NCI-H1105 (cell line): ENCODE measurements at regions not wholly inside any gene's neighbourhood (a gene's known extent, or its start where the extent isn't known, plus 50 kb on each side); places are given as distances from the start of the nearest gene placed in this dataset.
"Not testable (repeated sequence)": the region's sequence is repeated elsewhere in the genome, so short reads cannot be mapped to it uniquely, and the experiment has no call there.

Experiments used
- DNase-seq: peaks from one replicate; lab custom pipeline; 2025; lab: John Stamatoyannopoulos, UW

DNA sequence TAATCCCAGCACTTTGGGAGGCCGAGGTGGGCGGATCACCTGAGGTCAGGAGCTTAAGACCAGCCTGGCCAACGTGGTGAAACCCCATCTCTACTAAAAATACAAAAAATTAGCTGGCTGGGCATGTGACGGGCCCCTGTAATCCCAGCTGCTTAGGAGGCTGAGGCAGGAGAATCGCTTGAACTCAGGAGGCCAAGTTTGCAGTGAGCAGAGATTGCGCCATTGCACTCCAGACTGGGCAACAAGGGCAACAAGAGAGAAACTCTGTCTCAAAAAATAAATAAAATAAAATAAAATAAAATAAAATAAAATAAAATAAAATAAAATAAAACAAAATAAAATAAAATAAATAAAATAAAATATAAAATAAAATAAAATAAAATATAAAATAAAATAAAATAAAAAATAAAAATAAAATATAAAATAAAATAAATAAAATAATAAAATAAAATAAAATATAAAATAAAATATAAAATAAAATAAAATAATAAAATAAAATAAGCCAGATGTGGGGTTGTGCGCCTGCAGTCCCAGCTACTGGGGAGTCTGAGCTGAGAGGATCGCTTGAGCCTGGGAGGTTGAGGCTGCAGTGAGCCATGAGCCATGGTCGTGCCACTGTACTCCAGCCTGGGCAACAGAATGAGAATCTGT, 49.8 kb upstream of the ITGB1 start:
- DNase-seq, result not testable (repeated sequence)
